Immature natural killer cell (primary cell): ENCODE measurements at regions not wholly inside any gene's neighbourhood (a gene's known extent, or its start where the extent isn't known, plus 50 kb on each side); places are given as distances from the start of the nearest gene placed in this dataset.
"Not testable (repeated sequence)": the region's sequence is repeated elsewhere in the genome, so short reads cannot be mapped to it uniquely, and the experiment has no call there.

ENCODE experiments used
- DNase-seq, 3 donors: peaks; one replicate each; pipeline ENCODE4 v3.0.0; 2022; ENCODE audit warnings: mixed read lengths in 1 of 3
- H3K27ac Mint-ChIP-seq, 6 donors: one replicate each; pipeline ENCODE4 v1.8.0; 2020; ENCODE audit warnings: mixed read lengths in 6 of 6, mild to moderate bottlenecking in 5 of 6, inconsistent platforms in 4 of 6, moderate library complexity in 3 of 6
- H3K27me3 Mint-ChIP-seq, 3 donors: one replicate each; pipeline ENCODE4 v1.8.0; 2020 to 2021; ENCODE audit warnings: low read depth in 3 of 3, mild to moderate bottlenecking in 3 of 3, mixed read lengths in 3 of 3, moderate library complexity in 3 of 3, inconsistent platforms in 1 of 3
- H3K36me3 Mint-ChIP-seq, 3 donors: one replicate each; pipeline ENCODE4 v1.8.0; 2020; ENCODE audit warnings: mixed read lengths in 3 of 3, inconsistent platforms in 2 of 3, mild to moderate bottlenecking in 2 of 3
- H3K4me1 Mint-ChIP-seq, 2 donors: one replicate each; pipeline ENCODE4 v1.8.0; 2020; ENCODE audit warnings: inconsistent platforms in 2 of 2, mild to moderate bottlenecking in 2 of 2, mixed read lengths in 2 of 2, moderate library complexity in 1 of 2
- H3K4me3 Mint-ChIP-seq, 5 donors: one replicate each; pipeline ENCODE4 v1.8.0; 2020; ENCODE audit warnings: mild to moderate bottlenecking in 5 of 5, mixed read lengths in 5 of 5, inconsistent platforms in 3 of 5, moderate library complexity in 3 of 5
- H3K9me3 Mint-ChIP-seq, 6 donors: one replicate each; pipeline ENCODE4 v1.8.0; 2020; ENCODE audit warnings: mild to moderate bottlenecking in 6 of 6, mixed read lengths in 6 of 6, inconsistent platforms in 4 of 6, moderate library complexity in 3 of 6

DNA sequence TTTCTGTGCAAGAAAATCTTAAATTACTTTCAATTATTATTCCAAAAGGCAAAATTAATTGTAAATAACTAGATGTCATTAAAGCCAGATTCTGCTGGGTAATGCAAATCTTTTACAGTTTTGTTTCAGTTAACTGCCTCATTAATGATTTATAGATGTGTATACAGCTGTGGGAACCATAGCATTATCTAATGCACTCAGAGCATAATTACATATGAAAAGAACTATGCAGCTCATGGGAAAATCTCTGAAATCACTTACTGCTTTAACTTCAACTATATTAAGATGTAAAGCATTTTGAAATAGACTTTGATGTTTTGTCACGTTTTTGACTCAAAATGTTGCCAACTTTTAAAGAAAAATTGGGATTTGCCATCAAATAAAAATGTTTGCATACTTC is 630.3 kb upstream of the KLHL4 start:
- peaks cover 0 to 3% (median 0%) of the 10 kb centered on the region in 3 donors for H3K27me3 Mint-ChIP-seq
- no peak overlapping the region for H3K4me3 Mint-ChIP-seq
- H3K4me1 Mint-ChIP-seq, result no peaks in the 10 kb centered on the region
- no peak for DNase-seq
- peaks cover 0 to 4% (median 0%) of the 10 kb centered on the region in 6 donors for H3K9me3 Mint-ChIP-seq
- no peak overlapping the region for H3K27ac Mint-ChIP-seq
- H3K36me3 Mint-ChIP-seq, result no peaks in the 10 kb centered on the region

DNA sequence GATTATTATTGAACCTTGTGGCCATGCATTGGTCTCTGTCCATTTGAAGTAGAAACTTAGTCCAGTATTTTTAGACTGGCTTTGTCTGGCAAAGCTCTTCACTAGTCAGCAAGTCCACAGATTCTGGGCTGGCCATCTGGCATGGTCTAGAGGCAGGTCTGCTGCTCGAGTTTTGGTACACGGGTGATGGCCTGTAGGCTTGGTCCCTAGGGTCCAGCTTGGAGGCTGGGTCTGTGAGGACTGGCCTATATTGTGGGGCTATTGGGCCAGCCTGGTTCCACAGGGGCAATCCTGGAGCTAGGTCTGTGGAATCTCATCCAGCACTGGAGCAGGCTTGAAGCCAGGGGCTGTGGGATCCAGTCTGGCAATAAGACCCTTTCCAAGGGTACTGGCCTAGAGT is 607.6 kb upstream of the KLHL4 start:
- no peaks in the 10 kb centered on the region for H3K36me3 Mint-ChIP-seq
- H3K27me3 Mint-ChIP-seq, result peaks cover 0 to 4% (median 0%) of the 10 kb centered on the region in 3 donors
- no peak for DNase-seq
- no peak overlapping the region for H3K4me3 Mint-ChIP-seq
- H3K27ac Mint-ChIP-seq, result no peak overlapping the region
- H3K9me3 Mint-ChIP-seq, result peaks cover 0 to 7% (median 1%) of the 10 kb centered on the region in 6 donors
- no peaks in the 10 kb centered on the region for H3K4me1 Mint-ChIP-seq

DNA sequence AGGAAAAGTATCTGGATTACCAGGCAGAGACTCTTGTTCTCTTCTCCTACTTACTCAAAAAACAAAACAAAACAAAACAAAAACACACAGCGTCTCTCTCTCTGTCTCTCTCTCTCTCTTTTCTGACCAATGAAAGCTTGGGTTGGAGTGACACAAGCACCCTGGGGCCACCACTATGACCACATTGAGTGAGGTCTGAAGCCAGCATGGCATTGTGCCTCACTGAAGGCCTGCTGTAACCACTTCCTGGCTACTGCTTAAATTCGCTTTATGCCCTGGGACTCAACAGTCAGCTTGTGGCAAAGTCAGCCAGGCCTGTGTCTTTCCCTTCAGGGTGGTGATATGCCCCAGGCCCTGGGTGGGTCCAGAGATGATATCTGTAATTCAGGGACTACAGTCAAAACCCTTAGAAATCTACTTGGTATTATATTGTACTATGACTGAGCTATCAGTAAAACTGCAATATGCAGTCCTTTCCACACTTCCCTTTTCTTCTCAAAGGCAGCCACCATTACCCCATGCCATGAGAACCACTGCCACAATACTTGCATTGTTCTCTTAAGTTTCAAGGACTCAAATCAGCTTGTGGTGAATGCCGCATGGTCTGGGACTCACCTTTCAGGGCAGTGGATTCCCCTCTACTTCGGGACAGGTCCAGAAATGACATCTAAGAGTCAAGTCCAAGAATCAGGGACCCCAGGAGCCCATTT is 606.8 kb upstream of the KLHL4 start:
- Mint-ChIP-seq H3K9me3 (peaks cover 0 to 7% (median 1%) of the 10 kb centered on the region in 6 donors), H3K27me3 (peaks cover 0 to 4% (median 0%) of the 10 kb centered on the region in 3 donors), H3K36me3 (no peaks in the 10 kb centered on the region), H3K4me1 (no peaks in the 10 kb centered on the region), H3K4me3 (no peak overlapping the region), H3K27ac (no peak overlapping the region)
- DNase-seq, result no peak

DNA sequence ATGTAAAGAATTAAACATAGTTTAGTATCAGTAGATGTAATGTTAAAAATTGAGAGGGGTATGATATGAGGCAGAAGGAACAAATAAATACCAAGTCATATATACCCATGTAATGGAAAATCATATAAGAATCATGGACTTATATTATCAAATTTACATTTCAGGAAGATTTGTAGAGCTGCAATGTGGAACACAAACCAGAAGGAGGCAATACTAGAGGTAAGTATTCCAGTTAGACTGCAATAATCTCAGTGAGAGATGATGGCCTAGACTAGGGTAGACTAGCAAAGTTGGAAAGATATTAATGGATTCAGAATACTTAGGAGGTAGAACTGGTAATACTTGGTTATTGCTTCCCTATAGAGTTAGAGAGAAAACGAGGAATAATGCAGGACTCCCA is 603.0 kb upstream of the KLHL4 start:
- H3K27me3 Mint-ChIP-seq, result peaks cover 0 to 2% (median 0%) of the 10 kb centered on the region in 3 donors
- H3K4me1 Mint-ChIP-seq, result no peaks in the 10 kb centered on the region
- H3K9me3 Mint-ChIP-seq, result peaks cover 0 to 2% (median 0%) of the 10 kb centered on the region in 6 donors
- DNase-seq, result no peak
- H3K4me3 Mint-ChIP-seq, result no peak overlapping the region
- no peak overlapping the region for H3K27ac Mint-ChIP-seq
- no peaks in the 10 kb centered on the region for H3K36me3 Mint-ChIP-seq

DNA sequence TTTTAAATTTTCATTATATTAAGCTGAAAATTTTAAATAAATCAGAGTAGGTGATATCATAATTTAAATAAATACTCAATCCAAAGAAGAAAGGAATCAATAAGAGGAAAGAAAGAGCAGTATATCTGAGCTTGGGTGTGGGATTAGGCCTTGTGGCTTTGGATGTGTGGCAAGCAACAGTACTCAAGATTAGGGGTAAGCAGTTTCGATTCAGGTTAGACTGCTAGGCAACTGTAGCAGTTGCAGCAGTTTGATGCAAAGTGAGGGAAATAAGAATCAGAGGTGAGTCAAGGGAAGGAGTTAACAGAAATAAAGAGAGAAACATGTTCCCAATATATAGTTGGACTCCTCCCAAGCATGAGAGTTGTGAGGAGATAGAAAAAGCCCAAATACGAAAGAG is 599.6 kb upstream of the KLHL4 start:
- H3K27me3 Mint-ChIP-seq, result peaks cover 0 to 2% (median 0%) of the 10 kb centered on the region in 3 donors
- no peak overlapping the region for H3K27ac Mint-ChIP-seq
- H3K36me3 Mint-ChIP-seq, result no peaks in the 10 kb centered on the region
- H3K4me1 Mint-ChIP-seq, result no peaks in the 10 kb centered on the region
- no peaks in the 10 kb centered on the region for H3K9me3 Mint-ChIP-seq
- no peak for DNase-seq
- no peak overlapping the region for H3K4me3 Mint-ChIP-seq

DNA sequence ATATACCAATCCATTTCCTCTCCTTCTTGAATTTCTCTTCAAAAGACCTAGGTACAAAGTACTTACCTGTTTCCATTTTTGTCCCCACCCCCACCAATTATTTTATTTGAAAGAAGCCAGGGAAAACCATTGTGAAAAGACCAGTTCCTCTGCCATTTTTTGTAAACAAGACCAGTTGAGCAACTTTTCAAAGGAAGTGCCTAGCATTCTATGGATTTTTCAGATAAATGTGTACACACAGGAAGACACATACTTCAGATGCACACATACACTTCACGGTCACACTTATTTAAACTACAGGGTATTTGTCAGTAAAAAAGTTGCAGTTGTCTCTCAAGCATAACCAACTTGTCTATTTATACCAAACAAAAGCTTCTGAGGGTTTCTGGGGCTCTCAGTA is 587.2 kb upstream of the KLHL4 start:
- H3K9me3 Mint-ChIP-seq, result peaks cover 0 to 2% (median 0%) of the 10 kb centered on the region in 6 donors
- no peak overlapping the region for H3K4me3 Mint-ChIP-seq
- no peaks in the 10 kb centered on the region for H3K4me1 Mint-ChIP-seq

DNA sequence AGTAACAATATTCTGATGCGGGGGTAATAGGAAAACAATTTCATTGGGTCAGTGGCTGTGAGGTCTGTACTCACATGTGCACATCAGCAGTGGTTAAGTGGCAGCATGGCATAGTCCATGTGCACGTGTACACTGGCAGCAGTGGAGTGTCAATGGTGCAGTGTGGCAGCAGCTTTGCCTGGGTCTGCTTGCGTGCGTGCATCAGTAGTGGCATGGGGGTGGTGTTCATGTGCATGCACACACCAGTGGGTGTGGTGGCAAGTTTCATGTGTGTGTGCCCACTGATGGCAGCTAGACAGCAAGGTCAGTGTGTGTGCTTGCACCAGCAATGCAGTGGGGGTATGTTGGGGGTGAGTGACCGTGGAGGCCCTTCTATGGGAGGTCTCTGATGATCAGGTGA is 581.6 kb upstream of the KLHL4 start:
- Mint-ChIP-seq H3K9me3 (peaks cover 0 to 4% (median under 1%) of the 10 kb centered on the region in 6 donors), H3K36me3 (no peaks in the 10 kb centered on the region), H3K27ac (no peak overlapping the region), H3K4me3 (no peak overlapping the region), H3K27me3 (peaks cover 0 to 2% (median 0%) of the 10 kb centered on the region in 3 donors), H3K4me1 (no peaks in the 10 kb centered on the region)
- no peak for DNase-seq

More for the DNA sequence above, 587.2 kb upstream of the KLHL4 start:
- DNase-seq, result no peak
- Mint-ChIP-seq H3K36me3 (no peaks in the 10 kb centered on the region), H3K27me3 (peaks cover 0 to 2% (median 0%) of the 10 kb centered on the region in 3 donors), H3K27ac (no peak overlapping the region)

DNA sequence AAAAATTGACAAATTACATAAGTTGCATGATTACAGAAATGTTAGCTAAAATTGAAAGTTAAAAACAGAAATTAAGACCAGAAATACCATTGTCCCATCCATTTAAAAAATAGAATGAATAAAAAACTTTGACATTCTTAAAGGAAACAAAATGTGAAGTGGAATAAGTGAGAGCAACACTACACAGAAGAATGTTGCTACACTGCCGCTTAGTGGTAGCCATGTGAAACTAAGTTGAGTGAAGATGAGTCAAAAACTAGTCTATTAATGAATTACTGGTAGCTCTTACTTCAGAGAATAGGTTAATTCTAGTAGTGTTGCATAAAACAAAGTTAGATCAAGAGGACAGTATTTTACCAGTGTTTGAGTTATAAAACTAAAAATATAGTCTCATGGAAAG is 571.0 kb upstream of the KLHL4 start:
- DNase-seq, result no peak
- no peaks in the 10 kb centered on the region for H3K4me1 Mint-ChIP-seq
- H3K4me3 Mint-ChIP-seq, result no peak overlapping the region
- H3K27ac Mint-ChIP-seq, result no peak overlapping the region
- no peaks in the 10 kb centered on the region for H3K9me3 Mint-ChIP-seq
- H3K27me3 Mint-ChIP-seq, result peaks cover 0 to 6% (median 0%) of the 10 kb centered on the region in 3 donors
- no peaks in the 10 kb centered on the region for H3K36me3 Mint-ChIP-seq

DNA sequence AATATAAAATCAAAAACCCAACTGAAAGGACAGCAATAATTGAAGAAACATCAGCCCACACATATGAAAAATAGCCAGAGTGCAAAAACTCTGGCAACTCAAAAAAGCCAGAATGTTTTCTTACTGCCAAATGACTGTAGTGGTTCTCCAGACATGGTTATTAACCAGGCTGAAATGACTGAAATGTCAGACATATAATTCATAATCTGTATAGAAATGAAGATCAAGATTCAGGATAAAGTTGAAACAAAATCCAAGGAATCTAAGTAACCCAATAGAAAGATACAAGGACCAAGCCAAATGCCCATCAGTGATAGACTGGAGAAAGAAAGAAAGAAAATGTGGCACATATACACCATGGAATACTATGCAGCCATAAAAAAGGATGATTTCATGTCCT is 553.3 kb upstream of the KLHL4 start:
- H3K36me3 Mint-ChIP-seq, result no peaks in the 10 kb centered on the region
- H3K9me3 Mint-ChIP-seq, result peaks cover 0 to 12% (median 1%) of the 10 kb centered on the region in 6 donors
- no peak for DNase-seq
- peaks cover 0 to 2% (median 2%) of the 10 kb centered on the region in 3 donors for H3K27me3 Mint-ChIP-seq
- no peaks in the 10 kb centered on the region for H3K4me1 Mint-ChIP-seq
- no peak overlapping the region for H3K4me3 Mint-ChIP-seq
- H3K27ac Mint-ChIP-seq, result no peak overlapping the region

DNA sequence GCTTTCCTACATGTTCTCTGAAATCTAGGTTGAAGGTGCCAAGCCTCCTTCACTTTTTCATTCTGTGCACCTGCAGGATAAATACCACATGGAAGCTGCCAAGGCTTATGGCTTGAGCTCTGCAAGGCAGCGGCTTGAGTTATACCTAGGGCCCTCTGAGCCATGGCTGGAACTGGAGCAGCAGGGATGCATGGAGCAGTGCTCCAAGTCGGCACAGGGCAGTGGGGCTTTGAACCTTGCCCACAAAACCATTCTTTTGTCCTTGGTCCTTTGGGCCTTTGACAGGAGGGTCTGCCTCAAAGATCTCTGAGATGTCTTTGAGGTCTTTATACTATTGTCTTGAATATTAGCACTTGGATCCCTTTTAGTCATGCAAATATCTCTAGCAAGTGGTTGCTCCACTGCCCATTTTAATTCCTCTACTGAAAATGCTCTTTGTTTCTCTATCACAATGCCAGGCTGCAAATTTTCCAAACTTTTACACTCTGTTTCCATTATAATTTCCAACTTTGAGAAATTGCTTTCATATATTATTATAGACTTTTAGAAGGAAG is 536.2 kb upstream of the KLHL4 start:
- no peak for DNase-seq
- H3K36me3 Mint-ChIP-seq, result no peaks in the 10 kb centered on the region
- peaks cover 0 to 13% (median 6%) of the 10 kb centered on the region in 6 donors for H3K9me3 Mint-ChIP-seq
- H3K4me3 Mint-ChIP-seq, result no peak overlapping the region
- H3K4me1 Mint-ChIP-seq, result no peaks in the 10 kb centered on the region
- no peak overlapping the region for H3K27ac Mint-ChIP-seq
- peaks cover 0 to 11% (median 1%) of the 10 kb centered on the region in 3 donors for H3K27me3 Mint-ChIP-seq

DNA sequence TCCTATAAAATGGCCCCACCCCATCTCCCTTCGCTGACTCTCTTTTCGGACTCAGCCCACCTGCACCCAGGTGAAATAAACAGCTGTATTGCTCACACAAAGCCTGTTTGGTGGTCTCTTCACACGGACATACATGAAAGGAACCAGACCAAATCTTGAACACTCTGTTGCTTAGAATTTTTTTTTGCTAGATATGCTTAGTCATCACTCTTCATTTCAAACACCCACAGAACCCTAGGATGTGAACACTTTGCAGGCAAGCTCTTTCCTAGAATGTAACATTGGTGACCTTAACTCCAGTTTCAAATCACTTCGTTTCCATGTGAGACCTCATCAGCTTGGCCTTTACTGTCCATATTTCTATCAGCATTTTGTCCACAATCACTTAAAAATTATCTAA is 530.3 kb upstream of the KLHL4 start:
- H3K4me3 Mint-ChIP-seq, H3K27ac Mint-ChIP-seq, H3K36me3 Mint-ChIP-seq, H3K4me1 Mint-ChIP-seq, DNase-seq, H3K27me3 Mint-ChIP-seq: not testable (repeated sequence)
- peaks cover 0 to 13% (median 7%) of the 10 kb centered on the region in 6 donors for H3K9me3 Mint-ChIP-seq

DNA sequence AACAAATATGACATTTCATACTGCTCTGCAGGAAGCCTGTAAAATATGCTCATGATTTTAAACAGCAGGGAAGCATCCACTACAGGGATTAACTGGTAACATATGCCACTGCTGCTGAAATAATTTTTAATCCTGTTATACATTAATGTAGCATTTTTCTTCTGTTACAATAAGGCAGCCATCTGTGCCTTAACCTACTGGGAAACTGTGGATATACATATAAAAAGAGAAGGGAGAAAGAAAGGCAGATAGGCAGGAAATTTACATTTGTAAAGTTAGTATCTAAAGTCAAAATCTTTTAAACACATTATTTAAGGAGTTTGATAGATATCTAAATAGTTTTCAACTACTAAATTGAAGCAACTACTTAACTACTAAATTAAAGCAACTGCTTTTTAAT is 514.6 kb upstream of the KLHL4 start:
- no peak overlapping the region for H3K27ac Mint-ChIP-seq
- no peak overlapping the region for H3K4me3 Mint-ChIP-seq
- peaks cover 0 to 2% (median 0%) of the 10 kb centered on the region in 6 donors for H3K9me3 Mint-ChIP-seq
- H3K36me3 Mint-ChIP-seq, result no peaks in the 10 kb centered on the region
- H3K27me3 Mint-ChIP-seq, result peaks cover 0 to 4% (median 2%) of the 10 kb centered on the region in 3 donors
- H3K4me1 Mint-ChIP-seq, result no peaks in the 10 kb centered on the region
- DNase-seq, result no peak

DNA sequence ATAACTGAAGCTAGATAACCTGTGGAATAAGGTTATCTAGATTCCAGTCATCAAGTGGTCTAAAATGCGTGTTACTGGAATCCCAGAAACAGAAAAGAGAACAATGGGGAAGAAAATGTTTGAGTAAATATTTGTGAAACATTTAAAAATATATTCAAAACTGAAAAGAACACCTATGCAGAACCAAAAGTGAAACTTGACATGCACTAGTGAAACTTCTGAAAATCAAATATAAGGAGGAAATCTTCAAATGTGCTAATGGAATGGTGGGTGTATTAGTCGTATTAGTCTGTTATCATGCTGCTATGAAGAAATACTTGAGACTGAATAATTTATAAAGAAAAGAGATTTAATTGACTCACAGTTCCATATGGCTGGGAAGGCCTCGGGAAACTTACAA is 512.4 kb upstream of the KLHL4 start:
- Mint-ChIP-seq H3K9me3 (peaks cover 0 to 3% (median 0%) of the 10 kb centered on the region in 6 donors), H3K4me3 (no peak overlapping the region), H3K27me3 (peaks cover 0 to 5% (median 0%) of the 10 kb centered on the region in 3 donors), H3K4me1 (no peaks in the 10 kb centered on the region), H3K27ac (no peak overlapping the region), H3K36me3 (no peaks in the 10 kb centered on the region)
- no peak for DNase-seq

DNA sequence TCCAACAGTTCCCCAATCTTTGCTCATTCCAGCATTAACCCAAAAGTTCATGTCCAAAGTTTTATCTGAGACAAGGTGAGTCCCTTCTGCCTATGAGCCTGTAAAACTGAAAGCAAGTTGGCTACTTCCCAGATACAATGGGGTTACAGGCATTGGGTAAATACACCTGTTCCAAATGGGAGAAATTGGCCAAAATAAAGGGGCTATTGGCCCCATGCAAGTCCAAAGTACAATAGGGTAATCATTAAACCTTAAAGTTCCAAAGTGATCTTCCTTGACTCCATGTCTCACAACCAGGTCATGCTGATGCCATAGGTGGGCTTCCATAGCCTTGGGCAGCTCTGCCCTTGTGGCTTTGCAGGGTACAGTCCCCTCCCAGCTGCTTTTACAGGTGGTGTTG is 511.7 kb upstream of the KLHL4 start:
- no peaks in the 10 kb centered on the region for H3K4me1 Mint-ChIP-seq
- peaks cover 0 to 3% (median 0%) of the 10 kb centered on the region in 6 donors for H3K9me3 Mint-ChIP-seq
- H3K4me3 Mint-ChIP-seq, result no peak overlapping the region
- no peak for DNase-seq
- no peak overlapping the region for H3K27ac Mint-ChIP-seq
- H3K36me3 Mint-ChIP-seq, result no peaks in the 10 kb centered on the region
- H3K27me3 Mint-ChIP-seq, result peaks cover 0 to 5% (median 0%) of the 10 kb centered on the region in 3 donors
